HepG2 (cell line): ENCODE measurements at regions not wholly inside any gene's neighbourhood (a gene's known extent, or its start where the extent isn't known, plus 50 kb on each side); places are given as distances from the start of the nearest gene placed in this dataset.

Experiments used
- CC2D1A ChIP-seq: sonication (generic); formaldehyde crosslinking; IDR thresholded peaks from 2 replicates; pipeline ENCODE4 v1.8.1; 2023; ENCODE audit warnings: mild to moderate bottlenecking, missing genetic modification reagents
- ETV6 ChIP-seq: sonication (generic); formaldehyde crosslinking; conservative IDR thresholded peaks from 2 replicates; pipeline ENCODE4 v1.4.0; 2020; ENCODE audit warnings: missing genetic modification reagents
- HNRNPUL1 ChIP-seq: fragments of 200-400 bp; formaldehyde crosslinking; IDR thresholded peaks from 2 replicates; pipeline ENCODE4 v1.6.1; 2017; ENCODE audit warnings: low read depth, mild to moderate bottlenecking, low read length, moderate library complexity
- MBNL3 ChIP-seq: fragments of 250-450 bp; sonication (Bioruptor Pico); conservative IDR thresholded peaks from 2 replicates; pipeline ENCODE4 v1.8.0; 2022; ENCODE audit warnings: mild to moderate bottlenecking, inconsistent platforms
- NR2C2 ChIP-seq: sonication (generic); formaldehyde crosslinking; IDR thresholded peaks from 2 replicates; pipeline ENCODE4 v1.4.0; 2020; ENCODE audit warnings: missing genetic modification reagents, mild to moderate bottlenecking, moderate library complexity, borderline replicate concordance
- RBAK ChIP-seq: sonication (generic); formaldehyde crosslinking; IDR thresholded peaks from 2 replicates; pipeline ENCODE4 v1.5.1; 2020; ENCODE audit warnings: mild to moderate bottlenecking, missing genetic modification reagents
- ZFP41 ChIP-seq: sonication (generic); formaldehyde crosslinking; IDR thresholded peaks from 2 replicates; pipeline ENCODE4 v1.4.0; 2020; ENCODE audit warnings: mild to moderate bottlenecking, missing genetic modification reagents, borderline replicate concordance
- ZNF737 ChIP-seq: sonication (generic); formaldehyde crosslinking; IDR thresholded peaks from 2 replicates; pipeline ENCODE4 v1.5.0; 2020; ENCODE audit warnings: missing genetic modification reagents, mild to moderate bottlenecking, borderline replicate concordance
- ZNF788 ChIP-seq: sonication (generic); formaldehyde crosslinking; IDR thresholded peaks from 2 replicates; pipeline ENCODE4 v1.5.0; 2020; ENCODE audit warnings: mild to moderate bottlenecking, missing genetic modification reagents, borderline replicate concordance
- ZSCAN29 ChIP-seq: sonication (generic); formaldehyde crosslinking; conservative IDR thresholded peaks from 2 replicates; pipeline ENCODE4 v1.4.0; 2020; ENCODE audit warnings: mild to moderate bottlenecking, missing genetic modification reagents
- TF ChIP-seq, protein P1 (sequence below): sonication (generic); formaldehyde crosslinking; IDR thresholded peaks from 2 replicates; pipeline ENCODE4 v1.9.0; 2022; ENCODE audit warnings: low read depth, missing genetic modification reagents
- TF ChIP-seq, protein P2 (sequence below): sonication (generic); formaldehyde crosslinking; IDR thresholded peaks from 2 replicates; pipeline ENCODE4 v1.4.0; 2020; ENCODE audit warnings: missing genetic modification reagents
- TF ChIP-seq, protein P3 (sequence below): sonication (generic); formaldehyde crosslinking; IDR thresholded peaks from 2 replicates; pipeline ENCODE4 v1.5.1; 2020; ENCODE audit warnings: mild to moderate bottlenecking, missing genetic modification reagents, borderline replicate concordance
- TF ChIP-seq, protein P4 (sequence below): sonication (generic); formaldehyde crosslinking; conservative IDR thresholded peaks from 2 replicates; pipeline ENCODE4 v1.4.0; 2020; ENCODE audit warnings: missing genetic modification reagents
- TF ChIP-seq, protein P5 (sequence below): sonication (generic); formaldehyde crosslinking; conservative IDR thresholded peaks from 2 replicates; pipeline ENCODE4 v1.4.0; 2020; ENCODE audit warnings: missing genetic modification reagents

DNA sequence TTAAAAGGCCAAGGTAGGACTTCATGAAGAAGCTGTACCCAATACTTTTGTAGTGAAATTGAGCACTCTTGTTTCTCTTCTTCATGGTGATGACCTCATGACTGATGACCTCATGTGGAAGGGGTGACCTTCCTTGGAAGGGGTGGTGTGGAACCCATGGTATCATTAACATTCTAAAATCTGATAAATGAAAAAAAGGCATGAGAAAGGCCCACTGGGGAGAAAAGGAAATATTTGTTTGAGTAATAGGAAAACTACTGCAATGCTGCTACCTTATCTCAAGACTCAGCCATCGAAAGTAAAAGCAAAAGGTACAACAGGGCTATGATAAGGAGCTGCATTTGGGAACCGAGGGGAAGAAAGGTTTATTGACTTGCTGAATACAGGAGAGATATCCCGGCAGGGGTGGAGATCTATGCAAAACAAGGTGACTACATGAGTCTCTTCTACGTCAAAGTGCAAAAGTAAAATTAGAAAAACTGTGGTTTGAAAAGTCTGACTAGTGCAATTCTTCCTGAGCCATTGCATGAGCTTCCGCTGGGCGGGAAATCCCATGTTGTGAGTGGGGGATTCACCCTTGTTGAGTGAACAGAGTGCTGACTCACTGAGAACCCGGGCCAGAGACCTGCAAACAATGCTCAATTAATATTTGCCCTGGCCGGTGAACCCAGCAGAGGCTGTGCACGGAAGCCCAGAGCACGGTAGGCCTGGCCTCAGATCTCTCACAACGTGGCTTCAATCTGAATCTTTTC, 138.9 kb upstream of the RFC3 start (continued):
- peak; percentile 68; the same call in 1 of the 2 replicates for TF ChIP-seq ZNF788 (CRISPR knock-in tag)
- no peak for TF ChIP-seq HNRNPUL1
- TF ChIP-seq NR2C2 (CRISPR knock-in tag): peak; percentile 14; the same call in 1 of the 2 replicates
- no peak for TF ChIP-seq ZFP41 (CRISPR knock-in tag)
- TF ChIP-seq ZSCAN29 (CRISPR knock-in tag): peak; percentile 49; the same call in 1 of the 2 replicates
- TF ChIP-seq, protein P1, sequence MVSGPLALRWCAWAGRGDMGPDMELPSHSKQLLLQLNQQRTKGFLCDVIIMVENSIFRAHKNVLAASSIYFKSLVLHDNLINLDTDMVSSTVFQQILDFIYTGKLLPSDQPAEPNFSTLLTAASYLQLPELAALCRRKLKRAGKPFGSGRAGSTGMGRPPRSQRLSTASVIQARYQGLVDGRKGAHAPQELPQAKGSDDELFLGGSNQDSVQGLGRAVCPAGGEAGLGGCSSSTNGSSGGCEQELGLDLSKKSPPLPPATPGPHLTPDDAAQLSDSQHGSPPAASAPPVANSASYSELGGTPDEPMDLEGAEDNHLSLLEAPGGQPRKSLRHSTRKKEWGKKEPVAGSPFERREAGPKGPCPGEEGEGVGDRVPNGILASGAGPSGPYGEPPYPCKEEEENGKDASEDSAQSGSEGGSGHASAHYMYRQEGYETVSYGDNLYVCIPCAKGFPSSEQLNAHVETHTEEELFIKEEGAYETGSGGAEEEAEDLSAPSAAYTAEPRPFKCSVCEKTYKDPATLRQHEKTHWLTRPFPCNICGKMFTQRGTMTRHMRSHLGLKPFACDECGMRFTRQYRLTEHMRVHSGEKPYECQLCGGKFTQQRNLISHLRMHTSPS (CRISPR knock-in tag): no peak
- TF ChIP-seq ETV6 (CRISPR knock-in tag): peak; percentile 83; the same call in 1 of the 2 replicates
- TF ChIP-seq, protein P2, sequence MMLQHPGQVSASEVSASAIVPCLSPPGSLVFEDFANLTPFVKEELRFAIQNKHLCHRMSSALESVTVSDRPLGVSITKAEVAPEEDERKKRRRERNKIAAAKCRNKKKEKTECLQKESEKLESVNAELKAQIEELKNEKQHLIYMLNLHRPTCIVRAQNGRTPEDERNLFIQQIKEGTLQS (CRISPR knock-in tag): peak; percentile 75; the same call in 1 of the 2 replicates
- TF ChIP-seq ZNF737 (CRISPR knock-in tag): no peak
- no peak for TF ChIP-seq RBAK
- TF ChIP-seq, protein P3, sequence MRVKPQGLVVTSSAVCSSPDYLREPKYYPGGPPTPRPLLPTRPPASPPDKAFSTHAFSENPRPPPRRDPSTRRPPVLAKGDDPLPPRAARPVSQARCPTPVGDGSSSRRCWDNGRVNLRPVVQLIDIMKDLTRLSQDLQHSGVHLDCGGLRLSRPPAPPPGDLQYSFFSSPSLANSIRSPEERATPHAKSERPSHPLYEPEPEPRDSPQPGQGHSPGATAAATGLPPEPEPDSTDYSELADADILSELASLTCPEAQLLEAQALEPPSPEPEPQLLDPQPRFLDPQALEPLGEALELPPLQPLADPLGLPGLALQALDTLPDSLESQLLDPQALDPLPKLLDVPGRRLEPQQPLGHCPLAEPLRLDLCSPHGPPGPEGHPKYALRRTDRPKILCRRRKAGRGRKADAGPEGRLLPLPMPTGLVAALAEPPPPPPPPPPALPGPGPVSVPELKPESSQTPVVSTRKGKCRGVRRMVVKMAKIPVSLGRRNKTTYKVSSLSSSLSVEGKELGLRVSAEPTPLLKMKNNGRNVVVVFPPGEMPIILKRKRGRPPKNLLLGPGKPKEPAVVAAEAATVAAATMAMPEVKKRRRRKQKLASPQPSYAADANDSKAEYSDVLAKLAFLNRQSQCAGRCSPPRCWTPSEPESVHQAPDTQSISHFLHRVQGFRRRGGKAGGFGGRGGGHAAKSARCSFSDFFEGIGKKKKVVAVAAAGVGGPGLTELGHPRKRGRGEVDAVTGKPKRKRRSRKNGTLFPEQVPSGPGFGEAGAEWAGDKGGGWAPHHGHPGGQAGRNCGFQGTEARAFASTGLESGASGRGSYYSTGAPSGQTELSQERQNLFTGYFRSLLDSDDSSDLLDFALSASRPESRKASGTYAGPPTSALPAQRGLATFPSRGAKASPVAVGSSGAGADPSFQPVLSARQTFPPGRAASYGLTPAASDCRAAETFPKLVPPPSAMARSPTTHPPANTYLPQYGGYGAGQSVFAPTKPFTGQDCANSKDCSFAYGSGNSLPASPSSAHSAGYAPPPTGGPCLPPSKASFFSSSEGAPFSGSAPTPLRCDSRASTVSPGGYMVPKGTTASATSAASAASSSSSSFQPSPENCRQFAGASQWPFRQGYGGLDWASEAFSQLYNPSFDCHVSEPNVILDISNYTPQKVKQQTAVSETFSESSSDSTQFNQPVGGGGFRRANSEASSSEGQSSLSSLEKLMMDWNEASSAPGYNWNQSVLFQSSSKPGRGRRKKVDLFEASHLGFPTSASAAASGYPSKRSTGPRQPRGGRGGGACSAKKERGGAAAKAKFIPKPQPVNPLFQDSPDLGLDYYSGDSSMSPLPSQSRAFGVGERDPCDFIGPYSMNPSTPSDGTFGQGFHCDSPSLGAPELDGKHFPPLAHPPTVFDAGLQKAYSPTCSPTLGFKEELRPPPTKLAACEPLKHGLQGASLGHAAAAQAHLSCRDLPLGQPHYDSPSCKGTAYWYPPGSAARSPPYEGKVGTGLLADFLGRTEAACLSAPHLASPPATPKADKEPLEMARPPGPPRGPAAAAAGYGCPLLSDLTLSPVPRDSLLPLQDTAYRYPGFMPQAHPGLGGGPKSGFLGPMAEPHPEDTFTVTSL (CRISPR knock-in tag): 0 out of 2 replicates have a peak, but pooled peaks have one; percentile 50
- TF ChIP-seq, protein P4, sequence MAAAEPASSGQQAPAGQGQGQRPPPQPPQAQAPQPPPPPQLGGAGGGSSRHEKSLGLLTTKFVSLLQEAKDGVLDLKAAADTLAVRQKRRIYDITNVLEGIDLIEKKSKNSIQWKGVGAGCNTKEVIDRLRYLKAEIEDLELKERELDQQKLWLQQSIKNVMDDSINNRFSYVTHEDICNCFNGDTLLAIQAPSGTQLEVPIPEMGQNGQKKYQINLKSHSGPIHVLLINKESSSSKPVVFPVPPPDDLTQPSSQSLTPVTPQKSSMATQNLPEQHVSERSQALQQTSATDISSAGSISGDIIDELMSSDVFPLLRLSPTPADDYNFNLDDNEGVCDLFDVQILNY (CRISPR knock-in tag): peak; percentile 71; the same call in 1 of the 2 replicates
- TF ChIP-seq CC2D1A (CRISPR knock-in tag): no peak
- TF ChIP-seq, protein P5, sequence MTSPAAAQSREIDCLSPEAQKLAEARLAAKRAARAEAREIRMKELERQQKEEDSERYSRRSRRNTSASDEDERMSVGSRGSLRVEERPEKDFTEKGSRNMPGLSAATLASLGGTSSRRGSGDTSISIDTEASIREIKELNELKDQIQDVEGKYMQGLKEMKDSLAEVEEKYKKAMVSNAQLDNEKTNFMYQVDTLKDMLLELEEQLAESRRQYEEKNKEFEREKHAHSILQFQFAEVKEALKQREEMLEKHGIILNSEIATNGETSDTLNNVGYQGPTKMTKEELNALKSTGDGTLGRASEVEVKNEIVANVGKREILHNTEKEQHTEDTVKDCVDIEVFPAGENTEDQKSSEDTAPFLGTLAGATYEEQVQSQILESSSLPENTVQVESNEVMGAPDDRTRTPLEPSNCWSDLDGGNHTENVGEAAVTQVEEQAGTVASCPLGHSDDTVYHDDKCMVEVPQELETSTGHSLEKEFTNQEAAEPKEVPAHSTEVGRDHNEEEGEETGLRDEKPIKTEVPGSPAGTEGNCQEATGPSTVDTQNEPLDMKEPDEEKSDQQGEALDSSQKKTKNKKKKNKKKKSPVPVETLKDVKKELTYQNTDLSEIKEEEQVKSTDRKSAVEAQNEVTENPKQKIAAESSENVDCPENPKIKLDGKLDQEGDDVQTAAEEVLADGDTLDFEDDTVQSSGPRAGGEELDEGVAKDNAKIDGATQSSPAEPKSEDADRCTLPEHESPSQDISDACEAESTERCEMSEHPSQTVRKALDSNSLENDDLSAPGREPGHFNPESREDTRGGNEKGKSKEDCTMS: no peak
- TF ChIP-seq MBNL3 (CRISPR knock-in tag): no peak
